MM.1S (cell line): ENCODE measurements at regions not wholly inside any gene's neighbourhood (a gene's known extent, or its start where the extent isn't known, plus 50 kb on each side); places are given as distances from the start of the nearest gene placed in this dataset.
"Not testable (repeated sequence)": the region's sequence is repeated elsewhere in the genome, so short reads cannot be mapped to it uniquely, and the experiment has no call there.

Source experiments
- CTCF ChIP-seq: fragments of 300-600 bp; sonication (generic); IDR thresholded peaks from 2 replicates; pipeline ENCODE4 v1.5.1; 2016; ENCODE audit warnings: antibody characterized with exemption, low read length, mixed read lengths
- EZH2 ChIP-seq: fragments of 300-600 bp; sonication (generic); optimal IDR thresholded peaks from 2 replicates; pipeline ENCODE3; 2017; ENCODE audit warnings: low read depth, mild to moderate bottlenecking, antibody characterized with exemption, low read length, mixed read lengths

GRCh38 chr2:89826741-89827140 is 1135.3 kb downstream of the RPIA start:
- not testable (repeated sequence) for TF ChIP-seq EZH2, CTCF
